GM12875 (cell line): ENCODE measurements at regions not wholly inside any gene's neighbourhood (a gene's known extent, or its start where the extent isn't known, plus 50 kb on each side); places are given as distances from the start of the nearest gene placed in this dataset.

ENCODE experiments used
- H3K4me3 ChIP-seq: one replicate; pipeline ENCODE4 v1.5.1; 2011; ENCODE audit warnings: low read depth, low read length, control low read depth
- TF ChIP-seq, protein P1 (sequence below): IDR thresholded peaks from 2 replicates; pipeline ENCODE4 v1.5.1; 2011; ENCODE audit warnings: low read depth, mild to moderate bottlenecking, control low read depth, inconsistent platforms, low read length, moderate library complexity, borderline replicate concordance; ENCODE audit not compliant: insufficient read depth

DNA sequence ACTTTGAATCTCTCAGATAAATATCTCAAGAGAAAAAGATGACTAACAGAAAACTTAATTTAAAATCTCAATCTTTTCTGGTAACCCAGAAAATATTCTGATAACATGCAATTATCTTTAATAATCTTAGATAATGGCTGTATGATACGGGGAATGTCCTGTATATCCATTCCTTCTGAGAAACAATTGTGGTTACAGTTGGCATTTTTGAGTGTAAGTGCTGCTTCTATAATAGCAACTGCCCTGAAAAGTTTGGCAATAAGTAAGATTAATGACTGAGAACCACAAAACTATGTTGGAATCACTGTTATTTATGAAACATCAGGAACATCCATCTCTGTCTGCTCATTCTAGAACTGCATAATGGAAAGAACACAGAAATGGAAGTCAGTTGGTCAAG is 819.7 kb downstream of the TBC1D32 start:
- TF ChIP-seq, protein P1, sequence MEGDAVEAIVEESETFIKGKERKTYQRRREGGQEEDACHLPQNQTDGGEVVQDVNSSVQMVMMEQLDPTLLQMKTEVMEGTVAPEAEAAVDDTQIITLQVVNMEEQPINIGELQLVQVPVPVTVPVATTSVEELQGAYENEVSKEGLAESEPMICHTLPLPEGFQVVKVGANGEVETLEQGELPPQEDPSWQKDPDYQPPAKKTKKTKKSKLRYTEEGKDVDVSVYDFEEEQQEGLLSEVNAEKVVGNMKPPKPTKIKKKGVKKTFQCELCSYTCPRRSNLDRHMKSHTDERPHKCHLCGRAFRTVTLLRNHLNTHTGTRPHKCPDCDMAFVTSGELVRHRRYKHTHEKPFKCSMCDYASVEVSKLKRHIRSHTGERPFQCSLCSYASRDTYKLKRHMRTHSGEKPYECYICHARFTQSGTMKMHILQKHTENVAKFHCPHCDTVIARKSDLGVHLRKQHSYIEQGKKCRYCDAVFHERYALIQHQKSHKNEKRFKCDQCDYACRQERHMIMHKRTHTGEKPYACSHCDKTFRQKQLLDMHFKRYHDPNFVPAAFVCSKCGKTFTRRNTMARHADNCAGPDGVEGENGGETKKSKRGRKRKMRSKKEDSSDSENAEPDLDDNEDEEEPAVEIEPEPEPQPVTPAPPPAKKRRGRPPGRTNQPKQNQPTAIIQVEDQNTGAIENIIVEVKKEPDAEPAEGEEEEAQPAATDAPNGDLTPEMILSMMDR: no peak
- H3K4me3 ChIP-seq: no peak overlapping the region

DNA sequence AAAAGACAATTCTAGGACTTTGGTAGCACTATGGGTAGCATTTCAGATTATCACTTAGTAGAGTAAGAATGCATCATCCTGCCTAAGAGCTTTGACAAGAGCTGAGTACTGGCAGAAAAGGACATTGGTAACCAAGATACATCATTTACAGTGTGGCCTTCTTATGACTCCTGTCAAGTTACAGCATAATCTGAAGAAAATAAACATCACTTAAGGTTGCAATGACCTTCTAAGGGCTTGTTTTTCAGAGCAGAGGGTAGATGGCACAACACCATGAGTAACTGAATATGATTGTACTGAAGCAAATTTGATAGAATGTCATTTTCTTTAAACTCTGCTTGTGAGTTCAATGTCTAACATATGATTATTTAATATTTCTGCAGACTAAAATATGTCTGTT is 822.6 kb downstream of the TBC1D32 start:
- H3K4me3 ChIP-seq: no peak overlapping the region
- TF ChIP-seq, protein P1: no peak

DNA sequence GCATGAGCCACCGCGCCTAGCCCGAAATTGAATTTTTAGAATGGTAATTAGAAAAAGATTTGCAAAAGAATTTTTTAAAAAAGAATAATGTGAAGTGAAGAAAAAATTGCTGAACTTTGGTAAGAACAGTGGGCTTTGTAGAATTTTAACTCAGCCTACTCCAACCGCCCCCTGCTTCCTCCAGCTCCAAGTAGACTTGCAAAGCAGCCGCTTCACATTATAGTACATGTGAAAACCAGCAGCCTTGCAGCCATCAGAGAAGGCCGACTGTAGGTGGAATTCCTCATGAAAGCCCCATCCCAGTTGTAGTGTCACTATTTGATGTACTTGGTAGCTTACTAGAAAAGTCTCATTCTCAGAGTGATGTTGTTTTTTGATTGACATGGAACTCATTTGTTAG is 835.6 kb downstream of the TBC1D32 start:
- TF ChIP-seq, protein P1: no peak

DNA sequence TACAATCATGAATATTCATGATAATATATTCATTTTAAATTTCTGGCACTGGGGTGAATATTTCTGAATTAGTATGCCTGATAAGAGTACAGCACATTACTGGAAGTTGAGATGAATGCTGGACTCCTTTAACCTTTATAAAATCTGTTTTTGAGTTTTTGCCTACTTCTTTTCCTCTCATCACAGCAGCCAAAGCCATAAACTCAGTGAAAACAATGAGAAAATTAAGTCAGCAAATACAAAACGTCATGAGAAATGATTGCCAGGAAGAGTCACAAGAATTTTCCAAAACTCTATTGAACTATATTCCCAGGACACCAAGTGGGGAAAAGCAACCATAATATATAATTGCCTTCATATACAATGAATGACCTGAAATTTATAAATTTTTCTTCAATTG is 837.6 kb downstream of the TBC1D32 start:
- TF ChIP-seq, protein P1: no peak
- no peak overlapping the region for H3K4me3 ChIP-seq

More for the DNA sequence above, 835.6 kb downstream of the TBC1D32 start:
- no peak overlapping the region for H3K4me3 ChIP-seq

DNA sequence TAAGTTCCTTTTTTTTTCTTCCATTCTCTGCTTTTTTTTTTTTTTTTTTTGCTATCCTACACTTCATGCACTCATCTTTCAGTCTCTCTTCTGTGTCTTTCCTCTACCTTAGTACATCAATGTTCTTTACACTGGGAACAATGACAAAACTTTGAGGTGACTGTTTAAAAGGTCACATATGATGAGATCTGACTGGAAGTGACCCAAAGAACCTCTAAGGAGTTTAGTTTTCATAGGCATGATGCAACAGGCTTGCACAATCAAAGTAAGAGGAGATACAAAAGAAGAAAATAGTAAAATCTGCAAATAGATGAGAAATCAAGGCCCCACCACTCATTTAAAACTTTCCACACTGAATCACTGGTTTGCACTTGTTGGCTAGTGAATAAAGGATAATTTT is 840.8 kb downstream of the TBC1D32 start:
- no peak overlapping the region for H3K4me3 ChIP-seq
- TF ChIP-seq, protein P1: no peak

DNA sequence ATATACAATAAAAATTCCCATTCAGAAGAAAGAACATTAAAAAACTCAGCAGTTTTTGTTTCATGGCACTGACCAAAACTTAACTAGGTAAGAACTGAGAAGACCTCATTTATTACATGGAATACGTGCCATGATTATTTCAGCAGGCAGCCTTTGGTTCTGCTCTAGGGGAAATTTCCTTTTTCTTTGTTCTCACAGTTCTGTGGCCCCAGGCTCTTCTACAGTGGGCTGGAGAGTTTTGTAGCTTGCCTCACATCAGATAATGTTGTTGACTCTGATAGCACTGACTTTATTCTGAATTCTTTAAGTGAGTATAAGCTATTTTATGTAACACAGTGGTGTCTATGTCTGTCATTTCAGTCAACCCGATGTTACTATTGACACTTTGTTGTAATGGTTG is 844.3 kb downstream of the TBC1D32 start:
- TF ChIP-seq, protein P1: no peak

DNA sequence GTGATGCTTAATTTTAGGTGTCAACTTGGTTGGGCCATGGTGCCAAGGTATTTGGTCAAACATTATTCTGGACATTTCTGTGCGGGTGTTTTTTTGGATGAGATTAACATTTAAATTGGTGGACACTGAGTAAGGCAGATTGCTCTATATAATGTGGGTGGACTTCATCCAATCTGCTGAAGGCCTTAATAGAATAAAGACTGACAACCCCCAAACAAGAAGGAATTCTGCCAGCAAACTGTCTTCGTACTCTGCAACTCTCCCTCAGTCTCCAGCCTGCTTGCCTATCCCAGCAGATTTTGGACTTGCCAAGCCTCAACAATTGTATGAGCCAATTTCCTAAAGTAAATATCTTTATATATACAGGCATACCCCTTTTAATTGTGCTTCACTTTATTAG is 850.1 kb downstream of the TBC1D32 start:
- TF ChIP-seq, protein P1: no peak

More for the DNA sequence above, 844.3 kb downstream of the TBC1D32 start:
- no peak overlapping the region for H3K4me3 ChIP-seq

More for the DNA sequence above, 850.1 kb downstream of the TBC1D32 start:
- H3K4me3 ChIP-seq: no peak overlapping the region
